ENCODE measurements at regions not wholly inside any gene's neighbourhood (a gene's known extent, or its start where the extent isn't known, plus 50 kb on each side); places are given as distances from the start of the nearest gene placed in this dataset.

GRCh38 chr1:99557546-99558202 is 88.2 kb upstream of the PALMD start:
- Mint-ChIP-seq H3K9me3 (peaks cover 0 to 7% of the 10 kb centered on the region in 2 donors), H3K4me3 (no peak overlapping the region), H3K27me3 (peaks cover 14% of the 10 kb centered on the region), H3K4me1 (no peaks in the 10 kb centered on the region), H3K27ac (no peak overlapping the region)
- no peak for DNase-seq
- ATAC-seq: no peak

- H3K9me3 Mint-ChIP-seq: peaks cover 0 to 7% of the 10 kb centered on the region in 2 donors
- H3K27me3 Mint-ChIP-seq: peaks cover 5% of the 10 kb centered on the region
- ATAC-seq (no peak), DNase-seq (no peak)
- H3K27ac Mint-ChIP-seq: no peak overlapping the region
- no peaks in the 10 kb centered on the region for H3K4me1 Mint-ChIP-seq
- no peak overlapping the region for H3K4me3 Mint-ChIP-seq
Observed at GRCh38 chr1:99559166-99559565, 86.7 kb upstream of the PALMD start.

- Mint-ChIP-seq H3K4me1 (no peaks in the 10 kb centered on the region), H3K4me3 (no peak overlapping the region), H3K9me3 (no peaks in the 10 kb centered on the region), H3K27ac (no peak overlapping the region), H3K27me3 (no peaks in the 10 kb centered on the region)
- no peak for ATAC-seq
- DNase-seq: no peak
Observed at GRCh38 chr1:99560207-99561040, 85.5 kb upstream of the PALMD start.

DNA sequence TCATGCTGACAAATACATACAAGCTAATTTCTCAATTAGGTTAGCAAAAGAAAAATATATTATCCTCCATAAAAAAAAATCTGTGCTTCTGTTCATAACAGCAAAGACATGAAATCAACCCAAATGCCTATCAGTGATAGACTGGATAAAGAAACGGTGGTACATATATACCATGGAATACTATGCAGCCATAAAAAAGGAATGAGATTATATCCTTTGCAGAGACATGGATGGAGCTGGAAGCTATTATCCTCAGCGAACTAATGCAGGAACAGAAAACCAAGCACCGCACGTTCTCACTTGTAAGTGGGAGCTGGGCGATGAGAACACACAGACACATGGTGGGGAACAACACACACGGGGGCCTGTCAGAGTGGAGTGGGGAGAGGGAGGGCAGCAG is 84.0 kb upstream of the PALMD start:
- H3K27me3 Mint-ChIP-seq: no peaks in the 10 kb centered on the region
- H3K9me3 Mint-ChIP-seq: no peaks in the 10 kb centered on the region
- H3K4me3 Mint-ChIP-seq: no peak overlapping the region
- no peaks in the 10 kb centered on the region for H3K4me1 Mint-ChIP-seq
- ATAC-seq (no peak), DNase-seq (no peak)
- no peak overlapping the region for H3K27ac Mint-ChIP-seq

DNA sequence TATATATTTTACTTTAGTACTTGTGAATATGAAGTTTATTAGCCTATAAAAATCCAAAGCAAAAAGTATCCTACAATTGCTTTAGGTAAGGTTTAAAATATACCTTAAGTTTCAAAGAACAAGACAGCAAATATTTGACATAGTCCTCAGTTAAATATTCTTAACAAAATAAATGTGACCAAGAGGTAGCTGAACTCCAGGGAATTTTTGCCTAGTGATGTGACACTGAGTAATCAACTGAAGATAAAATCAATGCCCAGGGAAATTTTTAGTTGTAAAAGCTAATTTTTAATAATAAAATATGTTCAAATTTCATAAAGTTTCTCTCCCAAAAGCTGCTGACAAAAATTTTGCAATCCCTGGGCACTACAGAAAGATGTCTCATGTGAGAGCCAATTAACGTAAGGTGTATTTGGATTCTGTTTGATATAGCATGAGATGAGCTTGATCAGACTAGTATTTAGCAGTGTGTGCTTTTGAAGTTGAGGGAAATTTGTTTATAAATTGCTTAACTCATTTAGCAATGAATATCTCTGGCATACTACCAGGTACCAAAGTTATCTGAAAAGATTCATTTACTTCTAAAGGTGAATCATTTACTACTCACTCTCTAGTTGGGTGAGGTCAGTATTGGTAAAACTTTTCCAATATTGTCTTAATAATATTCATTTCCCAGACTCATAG is 80.2 kb upstream of the PALMD start:
- ATAC-seq: no peak
- Mint-ChIP-seq H3K9me3 (no peaks in the 10 kb centered on the region), H3K27ac (no peak overlapping the region), H3K4me3 (no peak overlapping the region), H3K27me3 (no peaks in the 10 kb centered on the region), H3K4me1 (no peaks in the 10 kb centered on the region)
- DNase-seq: no peak

DNA sequence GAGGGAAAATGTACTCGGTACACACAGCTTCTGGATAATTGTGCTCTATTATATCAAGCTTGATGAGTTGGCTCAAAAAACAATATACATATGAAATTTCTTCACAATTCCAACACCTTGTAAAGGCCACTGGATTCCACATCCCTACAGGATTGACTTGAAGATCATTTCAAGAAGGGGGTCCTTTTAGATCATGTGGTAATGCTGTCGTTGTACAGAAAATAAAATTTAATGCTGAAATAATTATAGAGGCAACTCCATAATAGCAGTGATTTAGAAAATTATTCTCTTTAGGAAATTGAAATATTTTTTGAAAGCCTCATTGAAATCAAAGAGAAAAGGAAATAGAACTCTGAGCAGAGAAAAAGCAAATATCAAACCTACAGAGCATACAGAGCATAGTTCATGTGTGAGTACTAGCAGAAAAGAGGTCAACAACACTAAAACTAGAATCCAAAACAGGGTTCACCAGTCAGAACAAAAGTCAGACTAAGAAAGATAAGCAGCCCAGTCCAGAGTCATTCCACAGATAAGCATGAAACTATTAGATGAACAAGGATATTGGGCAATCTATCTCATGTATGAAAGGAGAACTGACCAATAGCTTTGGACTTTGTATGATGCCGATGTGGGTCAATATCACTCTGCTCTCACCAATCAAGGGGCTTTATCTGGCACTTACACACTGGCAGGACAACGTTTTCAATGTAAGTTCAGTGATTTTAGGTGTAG is 79.5 kb upstream of the PALMD start:
- Mint-ChIP-seq H3K4me1 (no peaks in the 10 kb centered on the region), H3K4me3 (no peak overlapping the region), H3K27ac (no peak overlapping the region), H3K27me3 (no peaks in the 10 kb centered on the region), H3K9me3 (no peaks in the 10 kb centered on the region)
- ATAC-seq: no peak
- DNase-seq: no peak

DNA sequence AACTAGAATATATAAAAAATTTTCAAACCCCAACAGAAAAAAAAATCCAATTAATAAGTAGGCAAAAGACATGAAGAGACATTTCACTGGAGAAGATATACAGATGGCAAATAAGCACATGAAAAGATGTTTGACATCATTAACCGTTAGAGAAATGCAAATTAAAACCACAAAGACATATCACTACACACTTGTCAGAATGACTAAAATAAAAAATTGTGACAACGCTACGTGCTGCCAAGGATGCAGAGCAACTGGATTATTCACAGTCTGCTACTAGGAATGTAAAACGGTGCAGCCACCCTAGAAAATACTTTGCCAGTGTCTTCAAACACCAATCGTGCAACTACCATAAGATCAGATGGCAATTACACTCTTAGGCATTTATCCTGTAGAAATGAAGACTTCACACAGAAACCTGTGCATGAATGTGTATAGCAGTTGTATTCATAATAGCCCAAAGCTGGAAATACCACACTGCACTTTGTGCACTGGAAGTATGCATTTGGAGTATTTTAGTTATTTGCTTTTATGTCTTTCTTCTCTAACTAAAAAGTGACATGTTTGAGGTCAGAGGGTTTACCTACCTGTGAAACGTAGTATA is 75.3 kb upstream of the PALMD start:
- no peak for DNase-seq
- no peak overlapping the region for H3K27ac Mint-ChIP-seq
- no peak overlapping the region for H3K4me3 Mint-ChIP-seq
- no peaks in the 10 kb centered on the region for H3K4me1 Mint-ChIP-seq
- ATAC-seq: no peak
- H3K27me3 Mint-ChIP-seq: no peaks in the 10 kb centered on the region
- H3K9me3 Mint-ChIP-seq: no peaks in the 10 kb centered on the region

DNA sequence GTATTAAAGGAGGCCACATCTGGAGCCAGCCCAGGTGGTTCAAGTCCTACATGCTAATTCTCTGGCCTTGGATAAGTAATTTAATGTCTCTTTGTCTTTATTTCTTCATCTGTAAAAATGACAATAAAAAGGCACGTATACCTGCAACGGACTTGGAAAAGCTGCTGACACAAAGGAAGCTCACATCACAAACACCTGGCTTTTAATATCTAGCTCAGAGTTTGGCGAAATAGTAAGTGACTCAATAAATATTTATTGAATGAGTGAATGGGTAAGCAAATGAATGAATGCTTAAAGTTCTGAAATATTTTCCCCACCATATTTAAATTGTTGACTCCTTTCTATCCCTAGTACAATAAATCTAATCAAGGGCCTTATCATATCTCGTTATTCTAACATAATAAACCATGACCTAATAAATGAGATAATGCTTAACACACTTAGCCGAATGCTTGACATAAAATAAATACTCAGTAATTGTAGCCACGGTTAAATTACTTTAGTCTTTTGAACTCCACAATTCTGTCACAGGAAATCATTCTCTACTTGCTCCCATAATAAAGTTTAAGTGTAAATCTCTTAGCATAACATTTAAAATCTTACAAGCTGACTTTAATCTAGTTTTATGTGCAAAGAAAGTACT is 74.7 kb upstream of the PALMD start:
- Mint-ChIP-seq H3K4me1 (no peaks in the 10 kb centered on the region), H3K9me3 (no peaks in the 10 kb centered on the region), H3K27me3 (no peaks in the 10 kb centered on the region), H3K4me3 (no peak overlapping the region), H3K27ac (no peak overlapping the region)
- ATAC-seq: no peak
- DNase-seq: no peak

DNA sequence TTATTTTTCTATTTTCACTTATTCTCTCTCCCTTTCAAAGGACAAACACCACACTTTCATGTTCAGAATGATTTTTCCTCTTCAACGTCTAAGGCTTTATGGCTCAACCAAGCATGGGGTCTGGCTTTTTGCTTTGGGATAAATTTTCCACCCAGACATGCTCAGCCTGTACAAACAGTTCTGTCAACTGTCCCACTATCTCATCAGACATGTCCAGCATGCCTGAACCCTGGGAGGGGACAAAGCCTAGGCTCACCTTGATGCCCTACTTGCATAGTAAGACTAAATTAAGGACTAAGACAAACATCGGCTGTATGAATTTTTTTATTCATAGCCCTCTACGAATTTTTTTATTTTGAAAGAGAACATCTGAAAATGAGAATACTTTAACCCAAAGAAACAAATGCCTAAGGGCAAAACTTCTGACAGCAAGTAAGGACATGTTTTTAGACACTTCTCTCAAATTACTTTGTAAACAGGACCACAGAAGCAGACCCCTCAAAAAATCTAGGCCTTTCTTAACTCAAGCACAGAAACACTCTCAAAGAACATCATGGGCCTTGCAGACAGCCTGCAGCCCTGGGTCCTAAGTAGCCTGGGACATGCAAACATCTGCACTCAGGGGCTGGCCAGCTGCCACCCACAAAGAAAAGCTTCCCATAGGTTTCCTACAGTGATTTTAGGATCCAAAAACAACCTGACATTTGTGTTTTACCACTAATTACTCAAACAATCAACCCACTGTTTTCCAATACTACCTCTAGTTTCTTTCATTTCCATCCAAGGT is 72.3 kb upstream of the PALMD start:
- DNase-seq (no peak), ATAC-seq (no peak)
- Mint-ChIP-seq H3K27ac (no peak overlapping the region), H3K4me1 (no peaks in the 10 kb centered on the region), H3K4me3 (no peak overlapping the region), H3K27me3 (no peaks in the 10 kb centered on the region), H3K9me3 (no peaks in the 10 kb centered on the region)

- no peak for ATAC-seq
- H3K27me3 Mint-ChIP-seq: peaks cover 14% of the 10 kb centered on the region
- no peak overlapping the region for H3K4me3 Mint-ChIP-seq
- DNase-seq: no peak
- H3K4me1 Mint-ChIP-seq: no peaks in the 10 kb centered on the region
- H3K9me3 Mint-ChIP-seq: peaks cover 0 to 8% of the 10 kb centered on the region in 2 donors
- H3K27ac Mint-ChIP-seq: no peak overlapping the region
Observed at GRCh38 chr1:99577313-99577712, 68.6 kb upstream of the PALMD start.

- Mint-ChIP-seq H3K4me1 (no peaks in the 10 kb centered on the region), H3K27me3 (peaks cover 14% of the 10 kb centered on the region), H3K4me3 (no peak overlapping the region), H3K27ac (no peak overlapping the region), H3K9me3 (peaks cover 0 to 8% of the 10 kb centered on the region in 2 donors)
- DNase-seq (no peak), ATAC-seq (no peak)
Observed at GRCh38 chr1:99579691-99580172, 66.2 kb upstream of the PALMD start.

DNA sequence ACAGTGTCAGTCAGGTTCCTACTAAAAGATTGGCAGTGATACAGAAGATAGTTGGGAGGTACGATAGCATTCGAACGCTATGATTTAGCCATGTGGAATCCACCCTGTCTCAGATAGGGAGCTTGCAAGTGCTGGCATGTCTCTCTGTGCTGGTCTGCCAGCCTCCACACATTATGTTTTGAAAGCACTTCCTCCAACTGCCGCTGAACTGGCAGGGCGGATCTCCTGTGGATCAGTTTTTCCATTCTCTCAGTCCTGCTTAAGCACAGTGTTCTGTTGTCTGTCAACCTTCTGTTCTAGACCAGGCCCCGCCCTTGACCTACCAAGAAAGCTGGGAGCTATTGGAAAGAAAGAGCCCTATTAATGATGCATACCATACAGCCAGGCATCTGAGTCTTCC is 65.5 kb upstream of the PALMD start:
- no peaks in the 10 kb centered on the region for H3K4me1 Mint-ChIP-seq
- H3K27me3 Mint-ChIP-seq: peaks cover 14% of the 10 kb centered on the region
- no peak overlapping the region for H3K27ac Mint-ChIP-seq
- DNase-seq (no peak), ATAC-seq (no peak)
- peaks cover 0 to 8% of the 10 kb centered on the region in 2 donors for H3K9me3 Mint-ChIP-seq
- no peak overlapping the region for H3K4me3 Mint-ChIP-seq

GRCh38 chr1:99587008-99587407 is 58.9 kb upstream of the PALMD start:
- H3K27me3 Mint-ChIP-seq: peaks cover 14% of the 10 kb centered on the region
- H3K4me1 Mint-ChIP-seq: no peaks in the 10 kb centered on the region
- H3K9me3 Mint-ChIP-seq: peaks cover 0 to 1% of the 10 kb centered on the region in 2 donors
- no peak overlapping the region for H3K27ac Mint-ChIP-seq
- no peak overlapping the region for H3K4me3 Mint-ChIP-seq
- ATAC-seq (no peak), DNase-seq (no peak)

- peaks cover 0 to 4% of the 10 kb centered on the region in 2 donors for H3K9me3 Mint-ChIP-seq
- no peak for DNase-seq
- H3K4me1 Mint-ChIP-seq: no peaks in the 10 kb centered on the region
- peaks cover 13% of the 10 kb centered on the region for H3K27me3 Mint-ChIP-seq
- no peak overlapping the region for H3K4me3 Mint-ChIP-seq
- ATAC-seq: no peak
- no peak overlapping the region for H3K27ac Mint-ChIP-seq
Observed at GRCh38 chr1:99589186-99589636, 56.7 kb upstream of the PALMD start.

Measured in stimulated activated naive CD8-positive, alpha-beta T cell treated with anti-CD3 and anti-CD28 coated beads, Interleukin-15, amount 100 ng/mL, for 72 hours (primary cell).